ENCODE measurements at regions not wholly inside any gene's neighbourhood (a gene's known extent, or its start where the extent isn't known, plus 50 kb on each side); places are given as distances from the start of the nearest gene placed in this dataset.
"Not testable (repeated sequence)": the region's sequence is repeated elsewhere in the genome, so short reads cannot be mapped to it uniquely, and the experiment has no call there.

GRCh38 chr6:8872589-8872988 lies 437.2 kb upstream of the SLC35B3 start:
- DNase-seq (ENCODE audit: low read depth in 3 of 3, low spot score in 1 of 3), result no peak

GRCh38 chr6:8865451-8865850 lies 430.1 kb upstream of the SLC35B3 start:
- DNase-seq (ENCODE audit: low read depth in 3 of 3, low spot score in 1 of 3), result no peak

- DNase-seq (ENCODE audit: low read depth in 3 of 3, low spot score in 1 of 3), result no peak
Observed at GRCh38 chr6:8860671-8861070, 425.3 kb upstream of the SLC35B3 start.

GRCh38 chr6:8859501-8859900 lies 424.2 kb upstream of the SLC35B3 start:
- no peak for DNase-seq (ENCODE audit: low read depth in 3 of 3, low spot score in 1 of 3)

GRCh38 chr6:8858854-8859331 lies 423.5 kb upstream of the SLC35B3 start:
- no peak for DNase-seq (ENCODE audit: low read depth in 3 of 3, low spot score in 1 of 3)

GRCh38 chr6:8857160-8857559 lies 421.8 kb upstream of the SLC35B3 start:
- no peak for DNase-seq (ENCODE audit: low read depth in 3 of 3, low spot score in 1 of 3)

GRCh38 chr6:8855411-8855810 lies 420.1 kb upstream of the SLC35B3 start:
- DNase-seq (ENCODE audit: low read depth in 3 of 3, low spot score in 1 of 3), result no peak

GRCh38 chr6:8852332-8852731 lies 417.0 kb upstream of the SLC35B3 start:
- no peak for DNase-seq (ENCODE audit: low read depth in 3 of 3, low spot score in 1 of 3)

- not testable (repeated sequence) for DNase-seq (ENCODE audit: low read depth in 3 of 3, low spot score in 1 of 3)
Observed at GRCh38 chr6:8846680-8847079, 411.3 kb upstream of the SLC35B3 start.

GRCh38 chr6:8845690-8846089 lies 410.3 kb upstream of the SLC35B3 start:
- DNase-seq (ENCODE audit: low read depth in 3 of 3, low spot score in 1 of 3), result no peak

- no peak for DNase-seq (ENCODE audit: low read depth in 3 of 3, low spot score in 1 of 3)
Observed at GRCh38 chr6:8844968-8845367, 409.6 kb upstream of the SLC35B3 start.

GRCh38 chr6:8839626-8840025 lies 404.3 kb upstream of the SLC35B3 start:
- no peak for DNase-seq (ENCODE audit: low read depth in 3 of 3, low spot score in 1 of 3)

GRCh38 chr6:8837343-8837742 lies 402.0 kb upstream of the SLC35B3 start:
- no peak for DNase-seq (ENCODE audit: low read depth in 3 of 3, low spot score in 1 of 3)

- DNase-seq (ENCODE audit: low read depth in 3 of 3, low spot score in 1 of 3), result not testable (repeated sequence)
Observed at GRCh38 chr6:8832695-8833094, 397.4 kb upstream of the SLC35B3 start.

GRCh38 chr6:8831366-8832152 lies 396.2 kb upstream of the SLC35B3 start:
- DNase-seq (ENCODE audit: low read depth in 3 of 3, low spot score in 1 of 3), result no peak

GRCh38 chr6:8830794-8831193 lies 395.4 kb upstream of the SLC35B3 start:
- no peak for DNase-seq (ENCODE audit: low read depth in 3 of 3, low spot score in 1 of 3)

- DNase-seq (ENCODE audit: low read depth in 3 of 3, low spot score in 1 of 3), result no peak
Observed at GRCh38 chr6:8829796-8830195, 394.5 kb upstream of the SLC35B3 start.

- DNase-seq (ENCODE audit: low read depth in 3 of 3, low spot score in 1 of 3), result no peak
Observed at GRCh38 chr6:8829296-8829695, 394.0 kb upstream of the SLC35B3 start.

GRCh38 chr6:8828376-8828775 lies 393.0 kb upstream of the SLC35B3 start:
- DNase-seq (ENCODE audit: low read depth in 3 of 3, low spot score in 1 of 3), result no peak

- no peak for DNase-seq (ENCODE audit: low read depth in 3 of 3, low spot score in 1 of 3)
Observed at GRCh38 chr6:8825726-8826125, 390.4 kb upstream of the SLC35B3 start.

- DNase-seq (ENCODE audit: low read depth in 3 of 3, low spot score in 1 of 3), result no peak
Observed at GRCh38 chr6:8821981-8822381, 386.6 kb upstream of the SLC35B3 start.

GRCh38 chr6:8820313-8820712 lies 385.0 kb upstream of the SLC35B3 start:
- no peak for DNase-seq (ENCODE audit: low read depth in 3 of 3, low spot score in 1 of 3)

GRCh38 chr6:8819446-8819845 lies 384.1 kb upstream of the SLC35B3 start:
- DNase-seq (ENCODE audit: low read depth in 3 of 3, low spot score in 1 of 3), result no peak

All from stimulated activated CD4-positive, alpha-beta T cell treated with anti-CD3 and anti-CD28 coated beads, TNF-alpha, amount 100 ng/mL, for 1 hour (primary cell).